HL-60 (cell line): ENCODE measurements at regions not wholly inside any gene's neighbourhood (a gene's known extent, or its start where the extent isn't known, plus 50 kb on each side); places are given as distances from the start of the nearest gene placed in this dataset.
A peak's percentile ranks its signal among the peaks of the same experiment; 100 is the strongest.

Experiments
- DNase-seq, 2 experiments: peaks; one replicate each; pipeline ENCODE4 v3.0.0-alpha.2; 2010 to 2020; ENCODE audit warnings: low read depth in 1 of 2, low spot score in 1 of 2
- H3K27ac ChIP-seq: fragments of 250-450 bp; sonication (Bioruptor Pico); replicated peaks from 2 replicates; pipeline ENCODE4 v1.5.1; 2020; ENCODE audit warnings: mild to moderate bottlenecking, moderate library complexity
- H3K27me3 ChIP-seq: fragments of 250-450 bp; sonication (Bioruptor Pico); 2 replicates; pipeline ENCODE4 v1.5.1; 2021; ENCODE audit warnings: mild to moderate bottlenecking, moderate library complexity; ENCODE audit not compliant: insufficient read depth, poor library complexity, severe bottlenecking
- H3K4me3 ChIP-seq: replicated peaks from 2 replicates; pipeline ENCODE4 v1.5.1; 2011; ENCODE audit warnings: mild to moderate bottlenecking, control low read depth, low read length; ENCODE audit not compliant: insufficient read depth
- CTCF ChIP-seq: IDR thresholded peaks from one replicate; pipeline ENCODE4 v1.5.1; 2011; ENCODE audit warnings: low read length, control low read depth, inconsistent platforms; ENCODE audit not compliant: insufficient read depth
- GABPA ChIP-seq: IDR thresholded peaks from 2 replicates; pipeline ENCODE4 v1.6.1; 2012; ENCODE audit warnings: low read depth
- POLR2AphosphoS5 ChIP-seq: IDR thresholded peaks from 2 replicates; pipeline ENCODE4 v1.6.1; 2012; ENCODE audit warnings: low read depth
- SPI1 ChIP-seq: IDR thresholded peaks from 2 replicates; pipeline ENCODE4 v1.6.1; 2012; ENCODE audit warnings: low read depth, mild to moderate bottlenecking, borderline replicate concordance
- TF ChIP-seq, protein P1 (sequence below): IDR thresholded peaks from 2 replicates; pipeline ENCODE4 v1.6.1; 2012; ENCODE audit warnings: low read depth; ENCODE audit not compliant: insufficient replicate concordance

DNA sequence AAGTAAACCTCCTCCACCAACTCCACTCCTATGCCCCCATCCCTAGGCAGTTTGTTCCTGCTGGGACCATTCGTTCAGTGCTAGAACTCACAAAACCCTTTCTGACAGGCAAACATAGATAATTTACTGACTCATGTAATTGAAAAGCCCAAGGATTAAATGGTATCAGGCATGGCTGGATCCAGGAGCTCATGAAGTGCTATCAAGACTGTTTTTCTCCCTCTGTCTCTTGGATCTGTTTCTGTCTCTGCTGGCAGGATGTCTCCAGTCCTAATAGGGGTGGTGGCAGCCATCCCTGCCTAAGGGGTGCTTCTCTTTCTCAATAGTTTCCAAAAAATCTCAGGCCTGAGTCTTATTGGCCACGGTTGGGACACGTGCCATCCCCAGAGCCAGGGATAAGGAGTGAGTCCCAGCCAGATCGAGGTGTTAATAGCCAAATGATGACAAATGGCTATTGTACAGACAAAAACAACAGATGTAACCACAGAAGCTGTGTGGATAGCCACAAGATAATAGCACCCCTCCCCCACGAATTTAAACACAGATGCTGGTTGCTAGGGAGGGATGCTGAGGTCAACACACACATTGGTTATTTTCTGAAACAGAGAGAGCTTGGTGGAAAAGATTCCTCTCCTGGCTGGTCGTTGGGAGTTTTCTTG is 168.6 kb downstream of the SHQ1 start:
- Histone ChIP-seq H3K4me3 (no peak overlapping the region), H3K27me3 (no peaks in the 10 kb centered on the region), H3K27ac (no peak overlapping the region)
- no peak for DNase-seq
- TF ChIP-seq SPI1 (no peak), POLR2AphosphoS5 (no peak), CTCF (no peak), GABPA (no peak)
- TF ChIP-seq, protein P1, sequence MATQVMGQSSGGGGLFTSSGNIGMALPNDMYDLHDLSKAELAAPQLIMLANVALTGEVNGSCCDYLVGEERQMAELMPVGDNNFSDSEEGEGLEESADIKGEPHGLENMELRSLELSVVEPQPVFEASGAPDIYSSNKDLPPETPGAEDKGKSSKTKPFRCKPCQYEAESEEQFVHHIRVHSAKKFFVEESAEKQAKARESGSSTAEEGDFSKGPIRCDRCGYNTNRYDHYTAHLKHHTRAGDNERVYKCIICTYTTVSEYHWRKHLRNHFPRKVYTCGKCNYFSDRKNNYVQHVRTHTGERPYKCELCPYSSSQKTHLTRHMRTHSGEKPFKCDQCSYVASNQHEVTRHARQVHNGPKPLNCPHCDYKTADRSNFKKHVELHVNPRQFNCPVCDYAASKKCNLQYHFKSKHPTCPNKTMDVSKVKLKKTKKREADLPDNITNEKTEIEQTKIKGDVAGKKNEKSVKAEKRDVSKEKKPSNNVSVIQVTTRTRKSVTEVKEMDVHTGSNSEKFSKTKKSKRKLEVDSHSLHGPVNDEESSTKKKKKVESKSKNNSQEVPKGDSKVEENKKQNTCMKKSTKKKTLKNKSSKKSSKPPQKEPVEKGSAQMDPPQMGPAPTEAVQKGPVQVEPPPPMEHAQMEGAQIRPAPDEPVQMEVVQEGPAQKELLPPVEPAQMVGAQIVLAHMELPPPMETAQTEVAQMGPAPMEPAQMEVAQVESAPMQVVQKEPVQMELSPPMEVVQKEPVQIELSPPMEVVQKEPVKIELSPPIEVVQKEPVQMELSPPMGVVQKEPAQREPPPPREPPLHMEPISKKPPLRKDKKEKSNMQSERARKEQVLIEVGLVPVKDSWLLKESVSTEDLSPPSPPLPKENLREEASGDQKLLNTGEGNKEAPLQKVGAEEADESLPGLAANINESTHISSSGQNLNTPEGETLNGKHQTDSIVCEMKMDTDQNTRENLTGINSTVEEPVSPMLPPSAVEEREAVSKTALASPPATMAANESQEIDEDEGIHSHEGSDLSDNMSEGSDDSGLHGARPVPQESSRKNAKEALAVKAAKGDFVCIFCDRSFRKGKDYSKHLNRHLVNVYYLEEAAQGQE, result no peak

DNA sequence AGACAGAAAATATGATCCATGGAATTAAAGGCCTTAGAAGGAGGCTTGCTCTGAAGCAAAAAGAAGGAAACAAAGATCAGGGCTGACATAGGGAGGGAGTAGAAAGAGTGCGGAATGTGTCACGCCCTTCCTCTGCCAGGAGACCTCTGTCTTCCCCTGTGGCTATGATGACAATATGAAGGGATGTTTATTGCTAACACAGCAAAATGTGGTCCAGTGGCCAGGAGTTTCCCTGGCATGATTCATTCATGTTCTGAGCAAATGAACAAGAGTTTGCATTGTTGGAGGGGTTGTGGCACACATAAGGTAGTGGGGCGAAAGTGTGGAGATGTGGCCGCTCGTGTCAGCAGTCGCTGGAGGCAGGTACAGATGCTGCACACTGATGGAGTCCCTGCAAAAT is 169.4 kb downstream of the SHQ1 start:
- Histone ChIP-seq H3K4me3 (no peak overlapping the region), H3K27ac (no peak overlapping the region), H3K27me3 (no peaks in the 10 kb centered on the region)
- DNase-seq, result no peak
- no peak for TF ChIP-seq GABPA

GRCh38 chr3:72678380-72678779 is 169.9 kb downstream of the SHQ1 start:
- H3K27me3 ChIP-seq, result no peaks in the 10 kb centered on the region
- TF ChIP-seq POLR2AphosphoS5, result no peak
- TF ChIP-seq, protein P1, result no peak
- no peak for TF ChIP-seq GABPA
- H3K4me3 ChIP-seq, result no peak overlapping the region
- H3K27ac ChIP-seq, result no peak overlapping the region
- DNase-seq, result no peak

DNA sequence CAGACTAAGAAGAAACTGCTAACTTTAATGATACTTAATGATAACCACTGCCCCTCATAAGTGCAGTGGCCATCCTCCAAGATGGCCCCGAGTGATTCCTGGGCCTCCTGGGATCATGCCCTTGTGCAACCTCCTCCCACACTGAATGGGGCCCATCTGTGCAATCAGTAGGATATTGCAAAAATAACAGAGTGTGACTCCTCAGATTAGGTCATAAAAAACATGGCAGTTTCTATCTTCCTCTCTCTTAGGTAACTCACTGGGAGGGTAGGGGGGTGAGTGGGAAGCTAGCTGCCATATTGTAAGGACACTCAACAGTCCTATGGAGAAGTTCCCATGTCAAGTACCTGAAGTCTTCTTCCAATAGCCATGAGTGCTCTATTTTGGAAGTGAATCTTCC is 173.0 kb downstream of the SHQ1 start:
- no peak overlapping the region for H3K4me3 ChIP-seq
- peak; percentile 53 to 60 for DNase-seq
- 0 out of 2 replicates have a peak overlapping the region, but pooled peaks have one; percentile 7 for H3K27ac ChIP-seq
- no peaks in the 10 kb centered on the region for H3K27me3 ChIP-seq
- no peak for TF ChIP-seq CTCF
- no peak for TF ChIP-seq GABPA
- TF ChIP-seq SPI1, result no peak
